Mesendoderm (in vitro differentiated cells): ENCODE measurements at regions not wholly inside any gene's neighbourhood (a gene's known extent, or its start where the extent isn't known, plus 50 kb on each side); places are given as distances from the start of the nearest gene placed in this dataset.
A peak's percentile ranks its signal among the peaks of the same experiment; 100 is the strongest.

Experiments used
- DNase-seq: peaks from one replicate; pipeline ENCODE4 v3.0.0; 2013
- H2AK5ac ChIP-seq: 2 replicates; pipeline ENCODE4 v1.6.1; 2013; ENCODE audit warnings: low read length, inconsistent platforms
- H2BK120ac ChIP-seq: 2 replicates; pipeline ENCODE4 v1.6.1; 2013; ENCODE audit warnings: low read depth, mild to moderate bottlenecking, low read length, moderate library complexity, mixed read lengths
- H2BK15ac ChIP-seq: replicated peaks from 2 replicates; pipeline ENCODE4 v1.6.1; 2013; ENCODE audit warnings: low read depth, mild to moderate bottlenecking, moderate library complexity
- H2BK5ac ChIP-seq: 2 replicates; pipeline ENCODE4 v1.6.1; 2013; ENCODE audit warnings: low read length, inconsistent platforms
- H3K18ac ChIP-seq: 2 replicates; pipeline ENCODE4 v1.6.1; 2013; ENCODE audit warnings: mild to moderate bottlenecking, low read length, mixed read lengths
- H3K23ac ChIP-seq: one replicate; pipeline ENCODE4 v1.6.1; 2013; ENCODE audit warnings: low read length
- H3K27ac ChIP-seq: 2 replicates; pipeline ENCODE4 v1.5.1; 2013; ENCODE audit warnings: low read depth, mild to moderate bottlenecking, inconsistent platforms, low read length, moderate library complexity
- H3K27me3 ChIP-seq: 2 replicates; pipeline ENCODE4 v1.6.1; 2013; ENCODE audit warnings: low read length, control low read depth, mild to moderate bottlenecking, inconsistent platforms; ENCODE audit not compliant: insufficient read depth, poor library complexity
- H3K36me3 ChIP-seq: 2 replicates; pipeline ENCODE4 v1.6.1; 2013; ENCODE audit warnings: low read length, inconsistent platforms; ENCODE audit not compliant: control insufficient read depth, insufficient read depth
- H3K4ac ChIP-seq: one replicate; pipeline ENCODE4 v1.6.1; 2013; ENCODE audit warnings: low read depth, mild to moderate bottlenecking, low read length, moderate library complexity
- H3K4me1 ChIP-seq: 2 replicates; pipeline ENCODE4 v1.6.1; 2013; ENCODE audit warnings: low read depth, low read length, inconsistent platforms; ENCODE audit not compliant: control insufficient read depth
- H3K4me2 ChIP-seq: 2 replicates; pipeline ENCODE4 v1.6.1; 2013; ENCODE audit warnings: low read length
- H3K4me3 ChIP-seq: 2 replicates; pipeline ENCODE4 v1.5.1; 2013; ENCODE audit warnings: mild to moderate bottlenecking, low read length
- H3K56ac ChIP-seq: one replicate; pipeline ENCODE4 v1.6.1; 2013; ENCODE audit warnings: low read length
- H3K79me1 ChIP-seq: 2 replicates; pipeline ENCODE4 v1.6.1; 2013; ENCODE audit warnings: low read length, inconsistent platforms
- H3K79me2 ChIP-seq: 2 replicates; pipeline ENCODE4 v1.6.1; 2013; ENCODE audit warnings: mild to moderate bottlenecking, low read length; ENCODE audit not compliant: control insufficient read depth, insufficient read depth
- H3K9ac ChIP-seq: 2 replicates; pipeline ENCODE4 v1.6.1; 2013; ENCODE audit warnings: low read length, inconsistent platforms
- H4K5ac ChIP-seq: one replicate; pipeline ENCODE4 v1.6.1; 2013; ENCODE audit warnings: low read length
- H4K8ac ChIP-seq: one replicate; pipeline ENCODE4 v1.6.1; 2013; ENCODE audit warnings: low read depth, mild to moderate bottlenecking, control low read depth, low read length, moderate library complexity
- WGBS: extraction: QIAGEN DNeasy Blood & Tissue Kit; methylation state at CpG from one replicate; pipeline ENCODE4 v1.1.7; 2013; ENCODE audit warnings: low lambda C conversion rate, missing lambda C conversion rate; ENCODE audit not compliant: insufficient coverage; ENCODE audit errors: extremely low coverage; 5-methylcytosine and 5-hydroxymethylcytosine counted together

GRCh38 chr5:152572812-152573211 is 167.7 kb upstream of the NMUR2 start:
- Histone ChIP-seq H3K18ac (no peak overlapping the region), H3K36me3 (no peaks in the 10 kb centered on the region), H3K27me3 (no peaks in the 10 kb centered on the region), H2BK5ac (no peak overlapping the region), H2AK5ac (no peak overlapping the region), H3K4me1 (no peaks in the 10 kb centered on the region), H4K5ac (no peak overlapping the region), H3K4me3 (no peak overlapping the region), H3K4me2 (no peak overlapping the region), H4K8ac (no peak overlapping the region), H3K56ac (no peak overlapping the region), H3K27ac (no peak overlapping the region), H2BK120ac (no peak overlapping the region), H3K79me1 (no peaks in the 10 kb centered on the region), H2BK15ac (no peak overlapping the region), H3K23ac (no peak overlapping the region), H3K4ac (no peak overlapping the region), H3K9ac (no peak overlapping the region), H3K79me2 (no peaks in the 10 kb centered on the region)
- no CpG with 5 or more reads among the region's 3 CpGs for WGBS
- DNase-seq = no peak

GRCh38 chr5:152584103-152584502 is 179.0 kb upstream of the NMUR2 start:
- Histone ChIP-seq H3K4me3 (no peak overlapping the region), H3K27ac (no peak overlapping the region), H3K36me3 (no peaks in the 10 kb centered on the region), H3K4ac (no peak overlapping the region), H3K27me3 (no peaks in the 10 kb centered on the region), H3K79me2 (no peaks in the 10 kb centered on the region), H3K9ac (no peak overlapping the region), H3K4me1 (no peaks in the 10 kb centered on the region), H2BK15ac (no peak overlapping the region), H3K23ac (no peak overlapping the region), H3K4me2 (no peak overlapping the region), H3K56ac (no peak overlapping the region), H3K79me1 (no peaks in the 10 kb centered on the region), H2BK120ac (no peak overlapping the region), H2BK5ac (no peak overlapping the region), H4K5ac (no peak overlapping the region), H4K8ac (no peak overlapping the region), H2AK5ac (no peak overlapping the region), H3K18ac (no peak overlapping the region)
- no peak for DNase-seq
- WGBS = no CpG with 5 or more reads among the region's 3 CpGs

- H3K23ac ChIP-seq = no peak overlapping the region
- peak; percentile 40 for DNase-seq
- no CpG with 5 or more reads among the region's 2 CpGs for WGBS
- no peak overlapping the region for H3K4ac ChIP-seq
- H3K18ac ChIP-seq = no peak overlapping the region
- H4K8ac ChIP-seq = no peak overlapping the region
- no peaks in the 10 kb centered on the region for H3K79me1 ChIP-seq
- H3K9ac ChIP-seq = no peak overlapping the region
- no peaks in the 10 kb centered on the region for H3K79me2 ChIP-seq
- H3K56ac ChIP-seq = no peak overlapping the region
- no peaks in the 10 kb centered on the region for H3K36me3 ChIP-seq
- no peak overlapping the region for H3K4me3 ChIP-seq
- H2AK5ac ChIP-seq = no peak overlapping the region
- H2BK120ac ChIP-seq = no peak overlapping the region
- no peak overlapping the region for H4K5ac ChIP-seq
- no peak overlapping the region for H3K4me2 ChIP-seq
- no peak overlapping the region for H3K27ac ChIP-seq
- no peaks in the 10 kb centered on the region for H3K4me1 ChIP-seq
- no peaks in the 10 kb centered on the region for H3K27me3 ChIP-seq
- H2BK5ac ChIP-seq = no peak overlapping the region
- H2BK15ac ChIP-seq = no peak overlapping the region
Measured at GRCh38 chr5:152592416-152592815, 187.3 kb upstream of the NMUR2 start.

- Histone ChIP-seq H4K5ac (no peak overlapping the region), H3K18ac (no peak overlapping the region), H3K23ac (no peak overlapping the region), H3K79me1 (no peaks in the 10 kb centered on the region), H3K4me2 (no peak overlapping the region), H3K4me1 (no peaks in the 10 kb centered on the region), H3K4me3 (no peak overlapping the region), H3K4ac (no peak overlapping the region), H2AK5ac (no peak overlapping the region), H2BK5ac (no peak overlapping the region), H3K56ac (no peak overlapping the region), H3K79me2 (no peaks in the 10 kb centered on the region), H3K27ac (no peak overlapping the region), H3K36me3 (no peaks in the 10 kb centered on the region), H3K9ac (no peak overlapping the region), H3K27me3 (no peaks in the 10 kb centered on the region), H2BK15ac (no peak overlapping the region), H4K8ac (no peak overlapping the region), H2BK120ac (no peak overlapping the region)
- DNase-seq = peak; percentile 51
- WGBS = no CpG with 5 or more reads among the region's 1 CpG
Measured at GRCh38 chr5:152593388-152593787, 188.3 kb upstream of the NMUR2 start.

- Histone ChIP-seq H2BK5ac (no peak overlapping the region), H3K9ac (no peak overlapping the region), H3K4me3 (no peak overlapping the region), H3K79me1 (no peaks in the 10 kb centered on the region), H4K8ac (no peak overlapping the region), H3K4me1 (no peaks in the 10 kb centered on the region), H3K27ac (no peak overlapping the region), H2BK120ac (no peak overlapping the region), H3K36me3 (no peaks in the 10 kb centered on the region), H3K27me3 (no peaks in the 10 kb centered on the region), H3K4me2 (no peak overlapping the region), H3K79me2 (no peaks in the 10 kb centered on the region), H2BK15ac (no peak overlapping the region), H3K18ac (no peak overlapping the region), H3K23ac (no peak overlapping the region), H3K56ac (no peak overlapping the region), H4K5ac (no peak overlapping the region), H2AK5ac (no peak overlapping the region), H3K4ac (peak overlapping the region; percentile 68)
- WGBS = no CpG with 5 or more reads among the region's 1 CpG
- DNase-seq = no peak
Measured at GRCh38 chr5:152595405-152595804, 190.3 kb upstream of the NMUR2 start.

GRCh38 chr5:152599096-152599495 is 194.0 kb upstream of the NMUR2 start:
- no peak overlapping the region for H3K56ac ChIP-seq
- no peak overlapping the region for H2BK120ac ChIP-seq
- no peak for DNase-seq
- no peak overlapping the region for H3K4me3 ChIP-seq
- no CpG with 5 or more reads among the region's 1 CpG for WGBS
- peaks cover 2% of the 10 kb centered on the region for H3K4me1 ChIP-seq
- no peak overlapping the region for H3K4ac ChIP-seq
- H2AK5ac ChIP-seq = no peak overlapping the region
- no peak overlapping the region for H4K5ac ChIP-seq
- H3K79me2 ChIP-seq = no peaks in the 10 kb centered on the region
- no peak overlapping the region for H3K9ac ChIP-seq
- H3K23ac ChIP-seq = no peak overlapping the region
- no peak overlapping the region for H2BK5ac ChIP-seq
- no peak overlapping the region for H4K8ac ChIP-seq
- H3K27ac ChIP-seq = no peak overlapping the region
- no peaks in the 10 kb centered on the region for H3K27me3 ChIP-seq
- H3K18ac ChIP-seq = no peak overlapping the region
- no peaks in the 10 kb centered on the region for H3K79me1 ChIP-seq
- no peaks in the 10 kb centered on the region for H3K36me3 ChIP-seq
- no peak overlapping the region for H3K4me2 ChIP-seq
- no peak overlapping the region for H2BK15ac ChIP-seq
